Effector memory CD4-positive, alpha-beta T cell (primary cell): ENCODE measurements at regions not wholly inside any gene's neighbourhood (a gene's known extent, or its start where the extent isn't known, plus 50 kb on each side); places are given as distances from the start of the nearest gene placed in this dataset.

Experiments used
- DNase-seq, 3 donors: peaks; one replicate each; pipeline ENCODE4 v3.0.0-alpha.2; 2020
- H3K27ac ChIP-seq: 2 replicates; pipeline ENCODE4 v1.7.0; 2013; ENCODE audit warnings: mild to moderate bottlenecking, low read length, moderate library complexity; ENCODE audit not compliant: insufficient read depth, poor library complexity, severe bottlenecking
- H3K27me3 ChIP-seq: replicated peaks from 2 replicates; pipeline ENCODE4 v1.7.0; 2013; ENCODE audit warnings: mild to moderate bottlenecking, low read length; ENCODE audit not compliant: insufficient read depth, control insufficient read depth, poor library complexity, severe bottlenecking
- H3K36me3 ChIP-seq: 2 replicates; pipeline ENCODE4 v1.7.0; 2013; ENCODE audit warnings: mild to moderate bottlenecking, low read length, moderate library complexity; ENCODE audit not compliant: control insufficient read depth, insufficient read depth
- H3K4me1 ChIP-seq: 2 replicates; pipeline ENCODE4 v1.7.0; 2013; ENCODE audit warnings: low read length, mild to moderate bottlenecking; ENCODE audit not compliant: control insufficient read depth, insufficient read depth, poor library complexity, severe bottlenecking
- H3K4me3 ChIP-seq: 2 replicates; pipeline ENCODE4 v1.7.0; 2013; ENCODE audit warnings: low read length, low read depth, mild to moderate bottlenecking; ENCODE audit not compliant: insufficient read depth, poor library complexity, severe bottlenecking
- H3K9me3 ChIP-seq: 2 replicates; pipeline ENCODE4 v1.7.0; 2013; ENCODE audit warnings: mild to moderate bottlenecking, low read length, moderate library complexity; ENCODE audit not compliant: control insufficient read depth

- H3K27ac ChIP-seq, result no peak overlapping the region
- no peaks in the 10 kb centered on the region for H3K27me3 ChIP-seq
- H3K36me3 ChIP-seq, result no peaks in the 10 kb centered on the region
- no peak overlapping the region for H3K4me3 ChIP-seq
- H3K9me3 ChIP-seq, result no peaks in the 10 kb centered on the region
- peaks cover 12% of the 10 kb centered on the region for H3K4me1 ChIP-seq
- DNase-seq, result no peak
Measured at GRCh38 chr14:65922142-65922541, 509.6 kb downstream of the FUT8 start.

- Histone ChIP-seq H3K9me3 (no peaks in the 10 kb centered on the region), H3K4me3 (no peak overlapping the region), H3K4me1 (peaks cover 42% of the 10 kb centered on the region), H3K36me3 (no peaks in the 10 kb centered on the region), H3K27me3 (no peaks in the 10 kb centered on the region), H3K27ac (no peak overlapping the region)
- no peak for DNase-seq
Measured at GRCh38 chr14:65926504-65926903, 514.0 kb downstream of the FUT8 start.

- H3K4me3 ChIP-seq, result no peak overlapping the region
- DNase-seq, result no peak
- peaks cover 42% of the 10 kb centered on the region for H3K4me1 ChIP-seq
Measured at GRCh38 chr14:65926935-65927700, 514.6 kb downstream of the FUT8 start.

GRCh38 chr14:65927931-65928356 is 515.4 kb downstream of the FUT8 start:
- peak overlapping the region; percentile 11 for H3K4me3 ChIP-seq
- H3K4me1 ChIP-seq, result peaks cover 42% of the 10 kb centered on the region
- H3K9me3 ChIP-seq, result no peaks in the 10 kb centered on the region
- H3K27ac ChIP-seq, result peak overlapping the region; percentile 46
- H3K36me3 ChIP-seq, result no peaks in the 10 kb centered on the region
- DNase-seq, result peak; percentile 29 to 47 (median 38)
- no peaks in the 10 kb centered on the region for H3K27me3 ChIP-seq

More at GRCh38 chr14:65926935-65927700, 514.6 kb downstream of the FUT8 start:
- Histone ChIP-seq H3K27me3 (no peaks in the 10 kb centered on the region), H3K27ac (peak overlapping the region; percentile 46), H3K9me3 (no peaks in the 10 kb centered on the region), H3K36me3 (no peaks in the 10 kb centered on the region)

GRCh38 chr14:65928995-65929394 is 516.5 kb downstream of the FUT8 start:
- Histone ChIP-seq H3K27me3 (no peaks in the 10 kb centered on the region), H3K36me3 (no peaks in the 10 kb centered on the region), H3K4me1 (peaks cover 42% of the 10 kb centered on the region), H3K27ac (no peak overlapping the region), H3K4me3 (no peak overlapping the region), H3K9me3 (no peaks in the 10 kb centered on the region)
- DNase-seq, result no peak

- no peak for DNase-seq
- Histone ChIP-seq H3K9me3 (no peaks in the 10 kb centered on the region), H3K36me3 (no peaks in the 10 kb centered on the region), H3K27me3 (no peaks in the 10 kb centered on the region), H3K4me1 (peaks cover 26% of the 10 kb centered on the region), H3K4me3 (no peak overlapping the region), H3K27ac (no peak overlapping the region)
Measured at GRCh38 chr14:65933400-65934069, 521.0 kb downstream of the FUT8 start.

GRCh38 chr14:65934070-65934435 is 521.5 kb downstream of the FUT8 start:
- no peak for DNase-seq
- H3K27me3 ChIP-seq, result no peaks in the 10 kb centered on the region
- H3K27ac ChIP-seq, result no peak overlapping the region
- H3K4me3 ChIP-seq, result no peak overlapping the region
- no peaks in the 10 kb centered on the region for H3K36me3 ChIP-seq
- H3K9me3 ChIP-seq, result no peaks in the 10 kb centered on the region
- peaks cover 20% of the 10 kb centered on the region for H3K4me1 ChIP-seq

- Histone ChIP-seq H3K36me3 (no peaks in the 10 kb centered on the region), H3K4me3 (no peak overlapping the region), H3K9me3 (no peaks in the 10 kb centered on the region), H3K4me1 (peaks cover 10% of the 10 kb centered on the region), H3K27me3 (no peaks in the 10 kb centered on the region), H3K27ac (no peak overlapping the region)
- DNase-seq, result no peak
Measured at GRCh38 chr14:65936342-65936975, 523.9 kb downstream of the FUT8 start.

GRCh38 chr14:65937079-65937959 is 524.8 kb downstream of the FUT8 start:
- Histone ChIP-seq H3K27ac (no peak overlapping the region), H3K4me3 (no peak overlapping the region), H3K36me3 (no peaks in the 10 kb centered on the region), H3K27me3 (no peaks in the 10 kb centered on the region), H3K9me3 (no peaks in the 10 kb centered on the region), H3K4me1 (peaks cover 10% of the 10 kb centered on the region)
- no peak for DNase-seq
